Ureter (tissue), 1 donor: ENCODE measurements at regions not wholly inside any gene's neighbourhood (a gene's known extent, or its start where the extent isn't known, plus 50 kb on each side); places are given as distances from the start of the nearest gene placed in this dataset.
"Not testable (repeated sequence)": the region's sequence is repeated elsewhere in the genome, so short reads cannot be mapped to it uniquely, and the experiment has no call there.

ENCODE experiments used
- DNase-seq: peaks from one replicate; pipeline ENCODE4 v3.0.0-alpha.2; 2020; ENCODE audit warnings: low spot score
- donor health status: DM: yes; HTN: yes; CAD: no.

DNA sequence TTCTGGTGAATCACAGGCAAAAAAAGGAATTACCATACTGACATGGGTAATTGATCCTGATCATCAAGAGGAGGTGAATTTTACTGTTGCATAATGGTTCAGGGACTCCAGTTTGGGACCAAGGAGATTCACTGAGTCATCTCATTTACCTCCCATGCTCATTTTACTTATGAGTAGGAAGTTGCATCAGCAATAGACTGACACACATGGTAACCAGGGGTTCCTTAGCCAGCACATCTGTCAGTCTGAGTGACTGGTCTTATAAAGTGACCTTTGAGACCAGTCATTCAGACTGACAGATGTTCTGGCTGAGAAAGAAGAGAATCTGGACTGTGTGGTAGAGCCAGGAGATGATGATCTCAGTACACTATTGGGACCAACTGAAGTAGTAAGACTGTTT, 384.6 kb upstream of the CD180 start:
- no peak for DNase-seq

DNA sequence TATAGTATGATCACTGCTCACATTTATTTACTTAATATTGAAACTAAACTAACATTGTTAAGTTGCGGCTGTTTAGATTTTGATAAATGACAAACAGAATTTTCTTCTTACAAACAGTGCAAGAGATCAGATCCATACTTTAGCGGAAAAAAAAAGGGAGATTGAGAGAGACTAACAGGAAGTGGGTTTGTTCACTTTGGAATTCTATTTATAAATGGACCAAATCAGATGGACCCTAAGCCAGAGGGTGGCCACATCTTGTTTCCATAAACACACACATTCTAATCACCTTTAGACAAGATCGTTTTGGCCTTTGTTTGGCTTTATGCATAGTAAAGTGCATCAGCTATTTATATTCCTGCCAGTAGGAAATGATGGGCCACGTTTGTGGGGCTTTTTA, 381.4 kb upstream of the CD180 start:
- DNase-seq: no peak

DNA sequence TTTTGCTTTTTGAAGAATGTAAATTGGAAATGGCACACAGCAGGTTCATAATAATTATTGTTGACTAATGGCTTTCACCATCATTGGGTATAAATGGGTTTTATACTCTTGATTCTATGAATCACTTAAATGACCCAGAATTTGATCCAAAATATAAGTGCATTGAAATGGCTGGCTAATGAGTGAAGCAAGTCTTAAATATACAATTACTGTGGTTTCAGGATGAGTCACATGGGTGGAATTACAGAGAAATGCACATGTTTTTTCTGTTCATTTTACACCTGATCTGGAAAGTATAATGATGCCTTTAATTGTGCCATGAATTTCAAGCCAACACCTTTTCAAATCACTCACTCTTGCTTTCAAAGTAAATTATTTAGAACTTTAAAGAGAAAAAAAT, 380.8 kb upstream of the CD180 start:
- DNase-seq: no peak

DNA sequence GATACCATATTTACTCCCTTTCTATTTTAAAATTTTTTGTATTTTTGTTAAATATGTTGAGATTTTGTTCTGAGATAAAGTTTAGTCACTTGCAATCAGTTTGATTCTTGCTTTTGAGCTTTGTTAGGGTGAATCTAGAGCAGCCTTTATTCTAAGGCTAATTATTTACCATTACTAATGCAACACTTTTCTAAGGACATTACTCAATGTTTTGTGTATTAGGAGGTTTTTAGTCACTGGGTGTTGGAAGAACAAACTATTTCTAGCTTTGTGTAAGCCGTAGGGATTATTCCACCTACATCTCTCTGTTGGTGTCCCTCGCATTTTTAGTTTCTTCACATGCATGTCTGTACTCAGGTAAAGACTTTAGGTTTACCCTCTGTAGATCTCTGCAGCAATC, 379.5 kb upstream of the CD180 start:
- DNase-seq: no peak

DNA sequence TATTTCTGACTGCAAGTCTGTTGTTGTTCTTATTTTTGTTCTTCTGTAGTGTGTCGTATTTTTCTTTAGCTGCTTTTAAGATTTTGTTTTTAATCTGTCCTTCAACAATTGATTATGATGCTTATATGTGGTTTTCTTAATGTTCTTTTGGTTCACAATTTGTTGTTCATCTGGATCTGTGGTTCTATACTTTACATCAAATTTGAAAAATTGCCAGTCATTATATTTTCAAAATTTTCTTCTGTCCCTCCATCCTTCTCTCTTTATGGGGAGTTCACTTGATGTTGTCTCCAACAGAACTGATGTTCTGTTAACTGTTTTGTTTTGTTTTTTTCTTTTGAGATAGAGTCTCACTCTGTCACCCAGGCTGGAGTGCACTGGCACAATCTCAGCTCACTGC, 378.5 kb upstream of the CD180 start:
- DNase-seq: no peak

DNA sequence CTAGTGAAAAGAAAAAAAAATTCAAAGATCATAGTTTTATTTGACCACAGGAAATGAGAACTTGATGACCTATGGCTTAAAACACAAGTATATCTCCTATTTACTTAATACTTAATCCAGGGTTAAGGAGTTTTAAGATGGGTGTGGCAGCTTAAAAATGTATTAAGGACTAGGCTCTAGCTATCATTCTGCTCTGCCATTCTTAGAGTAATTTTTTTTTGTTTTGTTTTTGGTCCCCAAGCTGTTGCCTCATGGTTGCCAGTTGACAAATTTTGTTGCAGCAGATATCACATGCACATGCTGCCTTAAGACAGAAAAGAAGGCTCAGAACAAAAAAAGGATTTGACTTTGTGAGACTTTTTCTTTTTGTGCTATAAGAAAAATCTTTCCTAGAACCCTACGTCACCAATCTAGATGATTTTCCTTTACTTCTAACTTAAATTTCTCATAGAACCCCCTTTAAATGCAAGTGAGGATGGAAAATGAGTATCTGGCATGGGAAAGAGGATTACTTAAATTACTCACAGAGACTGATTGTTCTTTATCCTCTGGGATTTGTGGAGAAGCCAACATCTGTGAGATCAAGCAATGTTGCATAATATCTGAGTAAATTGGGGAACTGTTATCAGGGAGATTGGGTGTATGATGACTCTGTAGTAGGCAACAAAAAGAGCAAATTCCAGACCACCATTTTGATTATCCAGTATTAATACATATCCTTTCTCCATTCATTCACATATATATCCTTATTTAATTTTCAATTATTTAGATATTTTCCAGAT, 364.7 kb upstream of the CD180 start:
- no peak for DNase-seq

DNA sequence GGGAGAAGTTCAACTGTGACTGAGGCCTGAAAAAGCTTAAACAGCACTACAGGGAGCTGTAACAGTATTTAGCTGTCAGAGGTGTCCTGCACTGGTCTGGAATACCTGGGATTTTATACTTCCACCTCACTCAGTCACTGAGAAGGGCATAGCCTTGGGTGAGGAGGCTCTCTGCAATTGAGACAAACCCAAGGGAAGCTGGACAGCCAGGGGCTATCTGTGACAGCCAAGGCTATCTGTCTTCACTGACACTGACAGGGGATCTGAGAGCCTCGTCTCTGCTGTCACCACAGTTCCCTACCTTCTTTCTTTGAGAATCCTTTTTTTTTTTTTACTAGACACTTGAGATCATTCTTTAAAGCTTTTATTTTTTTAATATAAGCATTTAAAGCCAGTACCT, 356.2 kb upstream of the CD180 start:
- DNase-seq: no peak

DNA sequence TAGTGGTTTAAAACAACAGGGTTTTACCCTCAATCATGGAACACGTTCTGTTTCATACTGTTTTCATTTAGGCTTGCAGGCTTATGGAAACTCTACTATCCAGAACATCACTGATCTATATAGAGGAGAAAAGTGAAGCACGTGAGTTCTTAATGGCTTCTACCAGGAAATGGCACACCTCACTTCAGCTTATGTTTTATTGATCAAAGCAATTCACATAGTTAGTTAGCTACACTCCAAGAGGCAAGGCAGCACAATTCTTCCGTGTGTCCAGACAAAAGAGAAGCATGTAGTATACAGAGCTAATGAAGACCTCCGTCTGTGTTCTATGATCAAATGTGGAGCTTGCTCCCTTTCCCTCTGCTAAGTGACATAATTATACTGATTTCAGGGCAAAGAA, 353.3 kb upstream of the CD180 start:
- no peak for DNase-seq

DNA sequence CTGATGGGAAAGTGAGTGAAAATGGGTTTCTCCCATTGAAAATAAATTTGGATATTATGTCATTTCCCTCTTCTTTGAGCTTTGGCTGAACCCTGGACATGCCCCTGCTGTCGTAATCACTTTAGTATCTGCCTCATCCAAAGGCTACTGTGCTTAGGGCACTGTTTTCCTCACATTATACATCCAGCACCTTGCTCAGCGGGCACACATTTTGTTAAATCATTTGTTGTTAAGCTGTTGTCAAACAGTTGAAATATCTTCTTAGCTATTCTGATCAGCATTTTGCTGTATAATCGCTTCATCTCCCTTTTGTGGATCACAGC, 352.7 kb upstream of the CD180 start:
- no peak for DNase-seq

DNA sequence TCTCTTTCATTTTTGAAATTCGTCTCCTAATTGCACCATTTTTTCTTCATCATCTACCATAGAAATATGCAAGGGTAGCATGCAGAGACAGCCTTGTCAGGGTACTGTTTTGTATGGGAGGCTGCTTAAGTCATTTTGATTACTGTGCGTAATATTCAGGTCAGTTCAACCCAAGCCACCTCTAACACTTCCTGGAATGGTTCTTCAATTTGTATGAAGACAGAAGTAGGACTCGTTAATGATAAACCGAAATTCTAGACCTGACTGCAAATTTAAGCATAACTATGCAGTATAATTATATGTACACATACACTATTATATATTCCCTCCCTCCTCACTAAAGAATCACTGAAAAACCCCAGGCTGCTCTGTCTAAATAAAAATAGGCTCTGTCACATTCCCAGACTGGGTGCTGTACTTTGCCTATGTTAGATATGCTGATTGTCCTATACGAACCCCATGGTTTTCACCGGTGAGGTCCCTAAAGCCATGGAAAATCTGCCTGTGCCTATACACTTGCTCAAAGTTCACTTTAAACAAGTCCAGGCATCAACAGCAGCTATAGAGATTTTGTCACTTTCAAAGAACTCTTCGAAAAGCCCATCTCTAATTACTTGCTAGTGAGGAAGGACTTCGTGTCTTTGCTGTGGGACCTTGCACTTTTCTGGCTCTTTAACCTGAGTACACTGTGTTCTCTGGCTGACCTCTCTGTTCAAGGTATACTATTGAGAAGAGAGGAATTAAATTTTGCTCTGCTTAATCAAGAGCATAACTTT, 352.1 kb upstream of the CD180 start:
- DNase-seq: no peak

DNA sequence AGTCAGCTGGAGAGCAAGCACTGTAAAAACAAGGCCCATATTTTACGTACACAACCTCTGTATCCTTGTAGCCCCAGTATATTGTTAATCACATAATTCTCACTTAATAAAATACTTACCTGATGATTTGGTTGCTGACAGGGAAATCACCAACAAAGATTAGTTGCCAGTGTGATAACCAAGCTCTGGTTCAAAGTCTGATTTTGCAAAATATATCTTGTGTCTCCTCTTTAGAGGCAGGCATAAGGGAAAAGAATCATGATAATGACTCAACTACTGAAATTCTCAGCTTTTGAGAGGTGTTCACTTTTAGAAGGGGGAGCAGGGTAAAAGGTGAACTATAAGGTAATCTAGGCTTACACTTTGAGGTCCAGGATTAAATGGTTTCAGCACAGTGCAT, 351.1 kb upstream of the CD180 start:
- no peak for DNase-seq

DNA sequence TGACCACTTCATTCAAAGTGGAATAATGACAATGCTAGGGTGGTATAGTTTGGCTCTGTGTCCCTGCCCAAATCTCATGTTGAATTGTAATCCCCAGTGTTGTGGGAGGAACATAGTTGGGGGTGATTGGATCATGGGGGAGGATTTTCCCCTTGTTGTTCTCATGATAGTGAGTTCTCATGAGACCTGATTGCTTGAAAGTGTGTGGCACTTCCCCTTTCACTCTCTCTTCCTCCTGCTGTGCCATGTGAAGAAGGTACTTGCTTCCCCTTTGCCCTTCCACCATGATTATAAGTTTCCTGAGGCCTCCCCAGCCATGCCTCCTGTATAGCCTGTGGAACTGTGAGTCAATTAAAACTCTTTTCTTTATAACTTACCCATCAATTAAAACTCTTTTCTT, 348.3 kb upstream of the CD180 start:
- DNase-seq: not testable (repeated sequence)

DNA sequence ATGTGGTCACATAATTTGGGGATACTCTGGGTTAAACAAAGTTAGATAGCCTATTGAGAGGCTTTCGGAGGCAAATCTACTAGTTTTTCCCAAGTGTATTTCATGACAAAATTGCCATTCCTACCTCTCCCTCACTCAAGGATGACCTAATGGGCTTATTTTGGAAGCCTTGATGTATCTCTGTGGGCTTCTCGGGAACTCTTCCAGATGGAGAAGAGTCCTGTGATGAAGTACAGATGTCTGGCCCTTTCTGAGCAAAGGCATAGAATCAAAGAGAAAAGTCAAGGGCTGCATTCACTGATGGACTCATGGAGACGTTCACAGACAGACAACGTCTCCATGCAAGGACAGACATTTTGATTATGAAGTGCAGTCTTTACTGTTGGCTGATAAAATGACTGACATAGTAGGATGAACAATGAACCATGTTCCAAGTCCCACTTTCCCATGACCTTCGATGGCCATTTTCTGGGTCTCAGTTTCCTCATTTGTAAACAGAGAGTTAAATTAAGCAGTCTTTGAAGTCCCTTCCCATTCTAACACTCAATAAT, 347.2 kb upstream of the CD180 start:
- no peak for DNase-seq

DNA sequence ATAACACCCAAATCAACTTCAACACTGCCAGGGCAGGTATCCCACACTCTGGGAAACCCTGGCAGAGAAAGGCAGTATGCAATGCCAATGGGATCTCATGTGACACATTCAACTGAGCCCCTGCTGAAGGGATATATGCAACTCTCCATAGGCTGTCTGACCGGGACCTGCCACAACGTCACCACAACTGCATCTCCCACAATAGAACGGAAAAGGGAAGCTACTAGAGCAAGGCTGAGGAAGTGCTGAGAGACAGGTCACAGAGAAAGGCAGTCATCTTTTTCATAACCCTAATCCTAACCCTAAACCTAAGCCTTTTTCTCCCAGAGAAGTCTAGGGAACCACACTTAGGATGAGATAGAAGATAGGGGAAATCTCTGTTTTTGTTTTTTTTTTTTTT, 345.9 kb upstream of the CD180 start:
- no peak for DNase-seq

DNA sequence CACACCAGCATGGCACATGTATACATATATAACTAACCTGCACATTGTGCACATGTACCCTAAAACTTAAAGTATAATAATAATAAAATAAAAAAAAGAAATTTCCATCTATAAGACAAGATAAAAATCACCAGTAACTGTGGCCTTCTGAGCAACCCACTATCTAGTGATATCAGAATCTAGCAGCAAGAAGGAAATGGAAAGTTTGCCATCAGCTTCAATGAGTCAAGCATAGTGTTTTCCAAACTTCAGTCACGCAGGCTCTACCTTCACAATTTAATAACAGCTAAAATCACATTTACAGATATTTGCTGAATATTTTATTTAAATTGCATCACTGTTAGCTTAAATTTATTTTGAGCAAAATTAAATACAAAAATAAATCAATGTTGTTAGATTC, 345.3 kb upstream of the CD180 start:
- DNase-seq: no peak

DNA sequence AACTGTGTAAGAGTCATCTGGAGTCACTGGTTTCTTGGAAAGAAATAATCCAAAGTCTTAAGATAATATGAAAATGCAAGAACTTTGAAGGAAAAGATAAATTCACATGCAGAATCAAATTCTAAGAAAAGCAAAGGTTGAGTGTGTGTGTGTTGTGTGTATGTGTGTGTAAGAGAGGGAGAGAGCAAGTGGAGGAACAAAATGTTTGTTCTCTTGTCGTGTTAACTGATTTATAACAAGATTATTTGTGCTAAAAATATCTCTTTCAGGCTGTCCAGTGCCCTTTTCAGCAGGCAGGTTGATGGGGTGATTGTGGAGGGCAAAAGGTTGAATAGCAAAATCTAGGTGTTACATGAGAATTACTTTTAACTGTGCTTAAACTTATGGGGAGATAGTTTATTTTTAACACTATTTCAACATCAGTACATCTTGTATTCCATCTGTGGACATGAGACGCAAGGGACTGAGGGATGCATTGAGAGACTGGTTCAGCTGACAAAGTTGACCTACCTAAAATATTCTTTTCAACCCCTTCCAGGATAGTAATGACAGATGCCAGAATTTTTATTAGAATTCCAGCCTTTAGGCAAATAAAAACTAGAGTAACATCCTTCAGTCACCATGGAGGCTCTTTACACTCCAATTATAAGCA, 342.4 kb upstream of the CD180 start:
- DNase-seq: no peak

DNA sequence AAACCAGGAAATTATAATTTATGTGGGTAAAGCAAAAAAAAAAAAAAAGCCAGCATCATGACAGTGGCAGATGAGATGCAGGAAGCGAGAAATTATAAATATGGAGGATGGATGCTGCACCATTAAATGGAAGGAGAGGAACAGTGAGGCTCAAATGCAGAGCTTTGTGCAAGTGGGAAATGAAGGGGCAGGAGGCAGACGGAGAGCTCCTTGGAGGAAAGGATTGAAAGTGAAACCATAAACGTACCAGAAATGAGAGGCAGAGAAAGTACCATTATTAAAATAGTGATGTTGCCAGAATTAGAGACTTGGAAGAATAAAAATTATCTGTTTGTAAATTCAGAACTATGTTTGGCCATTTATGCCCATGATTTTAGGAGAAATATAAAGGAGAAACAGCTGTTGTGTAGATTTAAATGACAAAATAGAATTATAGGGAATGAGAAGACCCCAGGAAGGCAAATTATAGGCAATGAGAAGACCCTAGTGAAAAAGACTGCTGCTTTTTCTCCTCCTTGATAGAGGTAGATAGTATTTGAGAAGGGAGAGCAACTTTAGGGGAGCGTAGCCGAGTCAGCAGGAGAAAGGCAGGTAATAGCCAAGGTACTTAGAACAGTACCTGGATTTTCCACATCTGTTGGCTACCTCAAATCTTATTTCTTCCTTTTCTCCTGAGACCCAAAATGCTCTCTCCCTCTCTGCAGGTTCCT, 341.0 kb upstream of the CD180 start:
- DNase-seq: no peak

DNA sequence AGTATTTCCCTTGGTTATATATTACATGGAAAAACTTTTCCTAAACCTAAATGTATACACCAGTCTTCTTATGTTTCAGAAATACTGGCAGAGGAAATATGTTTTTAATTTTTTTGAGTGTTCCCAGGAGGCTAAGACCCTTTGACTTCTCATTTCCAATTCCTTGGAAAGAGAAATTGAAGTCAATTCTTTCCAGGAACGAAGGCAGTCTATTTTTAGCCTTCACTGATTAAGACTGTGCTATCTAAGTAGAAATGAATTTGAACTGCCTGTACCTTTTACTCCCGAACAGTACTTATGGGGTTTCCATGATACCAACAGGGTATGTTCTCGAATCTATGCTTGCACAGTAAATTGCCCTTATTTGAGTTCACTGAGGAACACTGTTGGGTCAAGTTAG, 340.3 kb upstream of the CD180 start:
- no peak for DNase-seq

DNA sequence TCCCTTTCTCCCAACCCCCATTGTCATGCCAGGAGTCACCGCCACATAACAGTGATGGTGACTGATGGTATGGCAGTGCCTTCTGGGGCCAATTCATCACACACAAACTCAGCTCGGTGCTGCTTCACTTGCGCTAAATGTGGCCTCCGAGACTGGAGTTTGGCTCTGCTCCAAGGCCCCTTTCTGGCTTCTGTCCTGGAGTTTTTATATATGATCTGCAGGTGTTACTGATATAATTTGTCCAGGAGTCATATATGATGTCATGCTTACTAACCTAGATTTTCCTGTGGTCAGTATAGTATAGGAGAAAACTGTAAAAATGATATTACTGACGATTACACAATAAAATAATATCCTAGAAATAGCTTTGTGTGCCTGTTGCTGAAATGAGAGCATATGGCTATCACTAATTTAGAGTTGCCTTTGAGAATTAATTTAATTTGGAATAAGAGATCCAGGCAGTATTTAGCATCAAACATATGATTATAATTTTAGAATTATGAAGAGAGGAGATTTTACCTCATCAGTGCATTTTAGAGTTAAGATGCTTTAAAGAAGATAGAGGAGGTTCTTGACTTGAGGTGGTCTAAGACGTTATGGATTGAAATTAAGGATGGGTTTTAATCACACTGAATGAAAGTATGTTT, 334.1 kb upstream of the CD180 start:
- DNase-seq: no peak

DNA sequence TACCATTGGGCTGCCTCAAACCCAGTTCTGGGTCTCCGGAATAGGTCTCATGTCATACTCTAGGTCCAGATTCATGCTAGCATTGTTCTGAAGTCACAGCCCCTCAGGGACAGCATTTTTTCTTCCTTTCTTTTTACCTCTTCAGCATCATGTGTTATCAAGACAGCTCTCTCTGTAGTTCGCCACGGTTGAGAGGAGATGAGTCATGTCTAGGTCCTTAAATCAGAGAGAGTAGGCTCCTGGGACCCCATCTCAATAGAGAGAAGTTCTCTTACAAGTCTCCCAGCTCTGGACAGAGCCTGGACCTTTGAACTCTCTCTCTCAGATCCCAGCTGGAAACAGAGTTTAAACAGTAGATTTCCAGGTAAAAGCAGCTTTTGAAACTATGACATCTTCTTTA, 332.4 kb upstream of the CD180 start:
- DNase-seq: no peak

DNA sequence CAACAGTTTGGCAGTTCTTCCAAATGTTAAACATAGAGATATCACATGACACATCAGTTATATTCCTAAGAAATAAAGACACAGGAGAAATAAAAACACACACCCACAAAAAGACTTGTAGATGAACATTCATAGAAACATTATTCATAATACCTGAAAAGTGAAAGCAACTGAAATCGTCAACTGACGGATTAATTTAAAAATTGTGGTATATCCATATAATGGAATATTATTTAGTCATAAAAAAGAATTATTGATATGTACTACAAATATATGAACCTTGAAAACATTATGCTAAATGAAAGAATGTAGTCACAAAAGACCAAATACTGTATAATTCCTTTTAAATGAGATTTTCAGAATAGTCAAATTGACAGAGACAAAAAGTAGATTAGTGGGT, 330.2 kb upstream of the CD180 start:
- DNase-seq: no peak
